ENCODE measurements at regions not wholly inside any gene's neighbourhood (a gene's known extent, or its start where the extent isn't known, plus 50 kb on each side); places are given as distances from the start of the nearest gene placed in this dataset.
A peak's percentile ranks its signal among the peaks of the same experiment; 100 is the strongest.

DNA sequence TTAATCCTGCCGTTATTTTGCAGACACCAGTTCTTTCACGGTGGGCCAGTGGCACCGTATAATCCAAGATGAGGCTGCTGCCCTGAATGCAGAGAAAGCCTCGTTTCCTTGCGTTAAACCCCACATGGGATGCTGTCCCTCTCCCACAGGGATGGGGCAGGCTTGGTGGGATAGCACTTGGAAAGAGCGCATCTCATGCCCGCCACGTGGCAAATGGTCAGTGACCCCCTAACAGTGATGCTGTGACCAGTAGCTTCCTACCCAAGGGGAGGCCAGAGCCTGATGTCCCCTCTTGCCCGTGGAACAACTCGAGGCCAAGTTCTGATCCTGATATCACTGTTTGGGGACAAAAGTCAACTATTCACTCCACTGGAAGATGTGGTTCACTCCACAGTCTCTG lies 73.3 kb downstream of the RHOB start:
- no peak overlapping the region for H3K4me3 ChIP-seq
- no peak overlapping the region for H3K27ac ChIP-seq
- DNase-seq (no peak), ATAC-seq (no peak)
- WGBS, 2 donors = 96 to 97% methylated on average over 10 of the region's 10 CpGs
- H3K4me1 ChIP-seq = peaks cover 11 to 37% (median 19%) of the 10 kb centered on the region in 9 donors
- intact Hi-C loops (cut with DNase I) = loop anchor here in 5 of 10 donors (5.0 to 10.0 kb wide), 5 partner anchors 38 to 1908 kb away; no protein-coding TSS in a partner anchor
- H3K36me3 ChIP-seq = no peaks in the 10 kb centered on the region
- TF ChIP-seq, protein P1, sequence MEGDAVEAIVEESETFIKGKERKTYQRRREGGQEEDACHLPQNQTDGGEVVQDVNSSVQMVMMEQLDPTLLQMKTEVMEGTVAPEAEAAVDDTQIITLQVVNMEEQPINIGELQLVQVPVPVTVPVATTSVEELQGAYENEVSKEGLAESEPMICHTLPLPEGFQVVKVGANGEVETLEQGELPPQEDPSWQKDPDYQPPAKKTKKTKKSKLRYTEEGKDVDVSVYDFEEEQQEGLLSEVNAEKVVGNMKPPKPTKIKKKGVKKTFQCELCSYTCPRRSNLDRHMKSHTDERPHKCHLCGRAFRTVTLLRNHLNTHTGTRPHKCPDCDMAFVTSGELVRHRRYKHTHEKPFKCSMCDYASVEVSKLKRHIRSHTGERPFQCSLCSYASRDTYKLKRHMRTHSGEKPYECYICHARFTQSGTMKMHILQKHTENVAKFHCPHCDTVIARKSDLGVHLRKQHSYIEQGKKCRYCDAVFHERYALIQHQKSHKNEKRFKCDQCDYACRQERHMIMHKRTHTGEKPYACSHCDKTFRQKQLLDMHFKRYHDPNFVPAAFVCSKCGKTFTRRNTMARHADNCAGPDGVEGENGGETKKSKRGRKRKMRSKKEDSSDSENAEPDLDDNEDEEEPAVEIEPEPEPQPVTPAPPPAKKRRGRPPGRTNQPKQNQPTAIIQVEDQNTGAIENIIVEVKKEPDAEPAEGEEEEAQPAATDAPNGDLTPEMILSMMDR (IDR thresholded peaks at IDR 0.05) = no peak
- no peaks in the 10 kb centered on the region for H3K27me3 ChIP-seq
- peaks cover 0 to 3% (median 0%) of the 10 kb centered on the region in 11 donors for H3K9me3 ChIP-seq

DNA sequence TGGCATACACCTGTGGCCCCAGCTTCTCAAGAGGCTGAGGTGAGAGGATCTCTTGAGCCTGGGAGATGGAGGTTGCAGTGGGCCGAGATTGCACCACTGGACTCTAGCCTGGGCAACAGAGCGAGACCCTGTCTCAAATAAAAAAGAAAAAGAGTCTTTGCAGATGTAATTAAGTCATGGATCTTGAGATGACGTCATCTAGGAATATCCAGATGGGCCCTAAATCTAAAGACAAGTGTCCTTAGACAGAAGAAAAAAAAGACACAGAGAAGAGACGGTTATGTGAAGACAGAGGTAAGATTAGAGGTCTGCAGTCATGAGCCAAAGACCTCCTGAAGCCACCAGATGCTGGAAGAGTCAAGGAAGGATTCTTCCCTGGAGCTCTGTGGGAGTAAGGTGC lies 74.3 kb downstream of the RHOB start:
- ATAC-seq (no peak), DNase-seq (no peak)
- TF ChIP-seq, protein P1 (IDR thresholded peaks at IDR 0.05) = no peak
- no peaks in the 10 kb centered on the region for H3K9me3 ChIP-seq
- no peak overlapping the region for H3K27ac ChIP-seq
- no peaks in the 10 kb centered on the region for H3K27me3 ChIP-seq
- intact Hi-C loops (cut with DNase I) = loop anchor here in 5 of 10 donors (5.0 to 10.0 kb wide), 5 partner anchors 39 to 1909 kb away; no protein-coding TSS in a partner anchor
- H3K36me3 ChIP-seq = no peaks in the 10 kb centered on the region
- WGBS, 2 donors = 95 to 97% methylated on average over 4 of the region's 4 CpGs
- H3K4me3 ChIP-seq = no peak overlapping the region
- peaks cover 15 to 48% (median 30%) of the 10 kb centered on the region in 9 donors for H3K4me1 ChIP-seq

DNA sequence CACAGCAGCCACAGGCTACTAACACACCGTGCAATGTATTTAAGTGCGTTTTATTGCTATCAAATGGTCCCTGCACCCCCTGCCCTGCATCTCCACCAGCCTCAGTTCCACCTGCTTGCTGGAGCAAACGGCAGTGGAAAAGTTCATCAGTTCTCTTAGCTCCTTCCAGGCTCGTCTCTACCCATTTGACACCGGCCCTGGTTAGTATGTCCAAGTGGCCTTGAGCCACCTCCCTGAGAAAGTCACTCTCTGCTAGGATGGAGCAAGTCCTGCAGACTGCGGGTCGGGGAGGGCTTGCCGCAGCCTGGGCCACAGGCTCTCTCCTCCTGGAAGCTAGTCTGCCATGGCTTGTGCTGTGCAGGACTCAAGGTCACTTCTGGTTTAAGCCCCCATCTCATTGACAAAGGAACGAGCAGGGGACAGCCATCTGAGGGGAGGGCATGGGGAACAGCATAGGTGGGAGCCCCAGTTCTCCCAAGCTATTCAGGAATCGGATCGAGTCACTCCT lies 74.9 kb downstream of the RHOB start:
- intact Hi-C loops (cut with DNase I) = loop anchor here in 5 of 10 donors (5.0 to 10.0 kb wide), 5 partner anchors 39 to 1909 kb away; no protein-coding TSS in a partner anchor
- Histone ChIP-seq H3K36me3 (no peaks in the 10 kb centered on the region), H3K27ac (no peak overlapping the region), H3K4me3 (no peak overlapping the region), H3K4me1 (peaks cover 20 to 50% (median 35%) of the 10 kb centered on the region in 9 donors), H3K27me3 (no peaks in the 10 kb centered on the region), H3K9me3 (no peaks in the 10 kb centered on the region)
- 84 to 88% methylated on average over 11 of the region's 11 CpGs for WGBS, 2 donors
- DNase-seq (no peak), ATAC-seq (no peak)
- TF ChIP-seq, protein P1 (IDR thresholded peaks at IDR 0.05) = no peak

DNA sequence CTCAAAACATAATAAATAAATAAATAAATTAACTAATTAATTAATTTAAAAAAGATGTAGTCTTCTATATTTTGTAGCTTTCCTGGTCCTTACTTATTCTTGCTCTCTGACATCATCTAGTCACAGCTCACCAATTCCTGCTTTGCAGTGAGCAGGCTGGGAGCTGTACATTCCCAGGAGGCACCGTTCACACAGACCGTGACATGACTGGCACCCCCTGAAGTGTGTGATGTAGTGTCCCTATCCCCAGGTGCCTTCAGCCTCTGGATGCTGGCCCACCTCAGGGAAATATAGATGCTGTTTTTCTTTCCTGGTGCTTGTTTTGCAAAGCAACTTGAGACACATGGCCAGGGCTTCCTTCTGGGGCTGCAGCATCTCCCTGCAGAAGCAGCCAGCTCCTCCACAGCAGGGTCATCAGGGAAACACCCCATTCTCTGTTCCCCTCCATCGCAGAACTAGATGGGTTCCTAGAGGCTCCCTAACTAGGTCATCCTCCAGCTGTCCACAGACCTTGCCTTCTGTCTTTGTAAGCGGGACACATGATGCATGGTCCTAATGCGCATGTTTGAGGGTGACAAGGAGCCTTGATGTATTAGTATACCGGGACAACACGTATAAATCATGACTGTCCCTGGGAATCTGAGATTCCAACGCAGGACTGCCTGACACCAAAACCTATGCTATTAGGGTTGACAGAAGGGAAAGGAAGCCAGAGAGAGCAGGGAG lies 76.4 kb downstream of the RHOB start:
- Histone ChIP-seq H3K27ac (peak overlapping the region in 3 of 10 donors; percentile 77 to 88 (median 84)), H3K4me3 (no peak overlapping the region), H3K27me3 (no peaks in the 10 kb centered on the region), H3K36me3 (no peaks in the 10 kb centered on the region), H3K9me3 (no peaks in the 10 kb centered on the region), H3K4me1 (peaks cover 26 to 63% (median 45%) of the 10 kb centered on the region in 9 donors)
- TF ChIP-seq, protein P1 (IDR thresholded peaks at IDR 0.05) = no peak
- DNase-seq (no peak), ATAC-seq (no peak)
- WGBS, 2 donors = 85% methylated on average over 8 of the region's 8 CpGs
- intact Hi-C loops (cut with DNase I) = loop anchor here in 5 of 10 donors (5.0 to 10.0 kb wide), 5 partner anchors 41 to 1911 kb away; no protein-coding TSS in a partner anchor

All from heart right ventricle (tissue), 16 donors.